ENCODE measurements at regions not wholly inside any gene's neighbourhood (a gene's known extent, or its start where the extent isn't known, plus 50 kb on each side); places are given as distances from the start of the nearest gene placed in this dataset.

DNA sequence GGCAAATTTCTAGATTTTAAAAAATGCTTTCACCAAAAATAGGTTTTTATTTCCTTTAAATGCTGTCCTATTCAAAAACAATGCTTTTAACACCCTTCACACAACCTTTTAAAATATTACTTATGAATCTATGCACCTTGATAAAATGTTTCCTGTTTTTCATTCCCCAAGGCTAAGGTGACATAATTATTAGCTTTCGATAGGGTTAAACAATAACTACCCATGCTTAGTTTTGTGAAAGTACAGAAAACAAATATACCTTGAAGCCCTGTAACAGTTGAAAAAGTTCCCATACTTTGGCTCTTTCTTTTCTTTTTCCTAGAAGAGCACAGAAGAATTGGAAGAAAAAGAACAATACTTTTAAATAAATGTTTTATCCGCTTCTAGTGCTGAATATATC is 54.9 kb upstream of the ITPRID2 start:
- no peak for DNase-seq (ENCODE audit: low spot score)

- DNase-seq (ENCODE audit: low spot score) = no peak
Measured at GRCh38 chr2:181837563-181837962, 54.0 kb upstream of the ITPRID2 start.

- DNase-seq (ENCODE audit: low spot score) = no peak
Measured at GRCh38 chr2:181839811-181840210, 51.7 kb upstream of the ITPRID2 start.

DNA sequence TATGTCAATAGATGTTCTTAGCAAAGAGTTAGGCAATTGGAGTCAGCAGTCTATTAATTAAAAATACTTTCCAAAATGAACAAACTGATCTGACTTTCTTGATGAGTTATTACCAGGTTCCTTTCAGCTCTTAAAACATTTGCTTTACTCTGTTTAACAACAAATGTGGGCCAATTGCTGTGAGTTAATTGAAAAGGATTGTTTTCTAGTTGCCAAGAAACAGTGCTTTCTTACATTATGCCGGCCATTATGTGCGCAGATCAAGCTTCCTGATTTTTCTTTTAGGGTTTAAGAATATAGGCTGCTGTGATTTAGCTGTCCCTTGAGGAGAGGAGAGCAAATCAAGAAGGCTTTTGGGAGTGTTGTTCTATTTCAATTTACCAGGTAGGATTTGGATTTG is 50.5 kb upstream of the ITPRID2 start:
- no peak for DNase-seq (ENCODE audit: low spot score)

All from Ammon's horn (tissue), 1 donor.